ENCODE measurements at regions not wholly inside any gene's neighbourhood (a gene's known extent, or its start where the extent isn't known, plus 50 kb on each side); places are given as distances from the start of the nearest gene placed in this dataset.

DNA sequence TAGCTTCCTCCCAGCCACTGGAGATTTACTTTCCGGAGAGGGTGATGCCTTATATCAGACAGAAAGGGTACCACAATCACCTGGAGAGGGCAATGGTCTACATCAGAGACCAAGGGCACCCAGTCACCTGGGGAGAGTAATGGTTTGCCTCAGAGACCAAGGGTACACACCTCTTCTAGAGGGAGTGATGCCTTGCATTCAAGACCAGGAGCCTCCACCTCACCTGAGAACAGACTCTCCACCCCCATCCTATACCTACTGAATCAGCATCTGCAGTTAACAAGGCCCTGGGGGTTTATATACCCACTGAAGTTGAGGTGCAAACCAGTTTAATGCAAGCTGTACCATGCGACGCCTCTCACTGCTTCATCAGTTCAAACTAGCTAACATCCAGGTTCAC, 270.2 kb upstream of the IGFBP3 start:
- Histone ChIP-seq H3K4me3 (ENCODE audit: low read depth in 1 of 3, low read length in 3 of 3) (no peak overlapping the region), H3K9me3 (ENCODE audit: control insufficient read depth in 4 of 4, low read length in 3 of 4) (no peaks in the 10 kb centered on the region), H3K36me3 (ENCODE audit: control insufficient read depth in 4 of 4, insufficient read depth in 3 of 4, low read depth in 1 of 4, low read length in 3 of 4) (no peaks in the 10 kb centered on the region), H3K4me1 (ENCODE audit: control insufficient read depth in 4 of 4, insufficient read depth in 4 of 4, low read length in 3 of 4) (no peaks in the 10 kb centered on the region), H3K27ac (ENCODE audit: low read depth in 1 of 2, low read length in 2 of 2) (no peak overlapping the region), H3K27me3 (ENCODE audit: control insufficient read depth in 4 of 4, insufficient read depth in 4 of 4, low read length in 3 of 4) (no peaks in the 10 kb centered on the region), H3K9ac (ENCODE audit: low read depth in 1 of 2, low read length in 2 of 2) (no peak overlapping the region)
- TF ChIP-seq, protein P1, sequence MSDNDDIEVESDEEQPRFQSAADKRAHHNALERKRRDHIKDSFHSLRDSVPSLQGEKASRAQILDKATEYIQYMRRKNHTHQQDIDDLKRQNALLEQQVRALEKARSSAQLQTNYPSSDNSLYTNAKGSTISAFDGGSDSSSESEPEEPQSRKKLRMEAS (IDR thresholded peaks at IDR 0.05): no peak
- no peak for TF ChIP-seq RXRA (IDR thresholded peaks at IDR 0.05)
- TF ChIP-seq HNF4A (conservative IDR thresholded peaks at IDR 0.05): no peak
- TF ChIP-seq, protein P2, sequence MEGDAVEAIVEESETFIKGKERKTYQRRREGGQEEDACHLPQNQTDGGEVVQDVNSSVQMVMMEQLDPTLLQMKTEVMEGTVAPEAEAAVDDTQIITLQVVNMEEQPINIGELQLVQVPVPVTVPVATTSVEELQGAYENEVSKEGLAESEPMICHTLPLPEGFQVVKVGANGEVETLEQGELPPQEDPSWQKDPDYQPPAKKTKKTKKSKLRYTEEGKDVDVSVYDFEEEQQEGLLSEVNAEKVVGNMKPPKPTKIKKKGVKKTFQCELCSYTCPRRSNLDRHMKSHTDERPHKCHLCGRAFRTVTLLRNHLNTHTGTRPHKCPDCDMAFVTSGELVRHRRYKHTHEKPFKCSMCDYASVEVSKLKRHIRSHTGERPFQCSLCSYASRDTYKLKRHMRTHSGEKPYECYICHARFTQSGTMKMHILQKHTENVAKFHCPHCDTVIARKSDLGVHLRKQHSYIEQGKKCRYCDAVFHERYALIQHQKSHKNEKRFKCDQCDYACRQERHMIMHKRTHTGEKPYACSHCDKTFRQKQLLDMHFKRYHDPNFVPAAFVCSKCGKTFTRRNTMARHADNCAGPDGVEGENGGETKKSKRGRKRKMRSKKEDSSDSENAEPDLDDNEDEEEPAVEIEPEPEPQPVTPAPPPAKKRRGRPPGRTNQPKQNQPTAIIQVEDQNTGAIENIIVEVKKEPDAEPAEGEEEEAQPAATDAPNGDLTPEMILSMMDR (IDR thresholded peaks at IDR 0.05; ENCODE audit: low read depth, low read length, missing input control): no peak
- TF ChIP-seq HNF4G (IDR thresholded peaks at IDR 0.05): no peak
- no peak for TF ChIP-seq FOXA2 (IDR thresholded peaks at IDR 0.05)
- TF ChIP-seq, protein P3, sequence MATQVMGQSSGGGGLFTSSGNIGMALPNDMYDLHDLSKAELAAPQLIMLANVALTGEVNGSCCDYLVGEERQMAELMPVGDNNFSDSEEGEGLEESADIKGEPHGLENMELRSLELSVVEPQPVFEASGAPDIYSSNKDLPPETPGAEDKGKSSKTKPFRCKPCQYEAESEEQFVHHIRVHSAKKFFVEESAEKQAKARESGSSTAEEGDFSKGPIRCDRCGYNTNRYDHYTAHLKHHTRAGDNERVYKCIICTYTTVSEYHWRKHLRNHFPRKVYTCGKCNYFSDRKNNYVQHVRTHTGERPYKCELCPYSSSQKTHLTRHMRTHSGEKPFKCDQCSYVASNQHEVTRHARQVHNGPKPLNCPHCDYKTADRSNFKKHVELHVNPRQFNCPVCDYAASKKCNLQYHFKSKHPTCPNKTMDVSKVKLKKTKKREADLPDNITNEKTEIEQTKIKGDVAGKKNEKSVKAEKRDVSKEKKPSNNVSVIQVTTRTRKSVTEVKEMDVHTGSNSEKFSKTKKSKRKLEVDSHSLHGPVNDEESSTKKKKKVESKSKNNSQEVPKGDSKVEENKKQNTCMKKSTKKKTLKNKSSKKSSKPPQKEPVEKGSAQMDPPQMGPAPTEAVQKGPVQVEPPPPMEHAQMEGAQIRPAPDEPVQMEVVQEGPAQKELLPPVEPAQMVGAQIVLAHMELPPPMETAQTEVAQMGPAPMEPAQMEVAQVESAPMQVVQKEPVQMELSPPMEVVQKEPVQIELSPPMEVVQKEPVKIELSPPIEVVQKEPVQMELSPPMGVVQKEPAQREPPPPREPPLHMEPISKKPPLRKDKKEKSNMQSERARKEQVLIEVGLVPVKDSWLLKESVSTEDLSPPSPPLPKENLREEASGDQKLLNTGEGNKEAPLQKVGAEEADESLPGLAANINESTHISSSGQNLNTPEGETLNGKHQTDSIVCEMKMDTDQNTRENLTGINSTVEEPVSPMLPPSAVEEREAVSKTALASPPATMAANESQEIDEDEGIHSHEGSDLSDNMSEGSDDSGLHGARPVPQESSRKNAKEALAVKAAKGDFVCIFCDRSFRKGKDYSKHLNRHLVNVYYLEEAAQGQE (IDR thresholded peaks at IDR 0.05): no peak
- no peak for TF ChIP-seq FOXA1 (IDR thresholded peaks at IDR 0.05)
- no peak for TF ChIP-seq GABPA (IDR thresholded peaks at IDR 0.05 in 1 of 2, conservative IDR thresholded peaks at IDR 0.05 in 1 of 2)
- TF ChIP-seq YY1 (IDR thresholded peaks at IDR 0.05): no peak
- no peak for TF ChIP-seq RAD21 (IDR thresholded peaks at IDR 0.05)
- no peak for TF ChIP-seq JUND (IDR thresholded peaks at IDR 0.05)
- TF ChIP-seq, protein P4, sequence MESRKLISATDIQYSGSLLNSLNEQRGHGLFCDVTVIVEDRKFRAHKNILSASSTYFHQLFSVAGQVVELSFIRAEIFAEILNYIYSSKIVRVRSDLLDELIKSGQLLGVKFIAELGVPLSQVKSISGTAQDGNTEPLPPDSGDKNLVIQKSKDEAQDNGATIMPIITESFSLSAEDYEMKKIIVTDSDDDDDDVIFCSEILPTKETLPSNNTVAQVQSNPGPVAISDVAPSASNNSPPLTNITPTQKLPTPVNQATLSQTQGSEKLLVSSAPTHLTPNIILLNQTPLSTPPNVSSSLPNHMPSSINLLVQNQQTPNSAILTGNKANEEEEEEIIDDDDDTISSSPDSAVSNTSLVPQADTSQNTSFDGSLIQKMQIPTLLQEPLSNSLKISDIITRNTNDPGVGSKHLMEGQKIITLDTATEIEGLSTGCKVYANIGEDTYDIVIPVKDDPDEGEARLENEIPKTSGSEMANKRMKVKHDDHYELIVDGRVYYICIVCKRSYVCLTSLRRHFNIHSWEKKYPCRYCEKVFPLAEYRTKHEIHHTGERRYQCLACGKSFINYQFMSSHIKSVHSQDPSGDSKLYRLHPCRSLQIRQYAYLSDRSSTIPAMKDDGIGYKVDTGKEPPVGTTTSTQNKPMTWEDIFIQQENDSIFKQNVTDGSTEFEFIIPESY (IDR thresholded peaks at IDR 0.05): no peak
- TF ChIP-seq SP1 (IDR thresholded peaks at IDR 0.05): no peak
- TF ChIP-seq NR2F2 (IDR thresholded peaks at IDR 0.05): no peak
- TF ChIP-seq EGR1 (IDR thresholded peaks at IDR 0.05; ENCODE audit: low read depth in 2 of 2): no peak
- TF ChIP-seq, protein P5, sequence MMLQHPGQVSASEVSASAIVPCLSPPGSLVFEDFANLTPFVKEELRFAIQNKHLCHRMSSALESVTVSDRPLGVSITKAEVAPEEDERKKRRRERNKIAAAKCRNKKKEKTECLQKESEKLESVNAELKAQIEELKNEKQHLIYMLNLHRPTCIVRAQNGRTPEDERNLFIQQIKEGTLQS (IDR thresholded peaks at IDR 0.05): no peak
- no peak for TF ChIP-seq TAF1 (conservative IDR thresholded peaks at IDR 0.05)
- DNase-seq (ENCODE audit: low spot score): no peak
- 92% methylated on average over 3 of the region's 3 CpGs for WGBS

Data from liver (tissue), 8 donors.